AG10803 (cell line): ENCODE measurements at regions not wholly inside any gene's neighbourhood (a gene's known extent, or its start where the extent isn't known, plus 50 kb on each side); places are given as distances from the start of the nearest gene placed in this dataset.

Source experiments
- DNase-seq: peaks from one replicate; pipeline ENCODE4 v3.0.0; 2010; ENCODE audit warnings: low read depth
- H3K4me3 ChIP-seq: 2 replicates; pipeline ENCODE4 v1.5.1; 2011; ENCODE audit warnings: mild to moderate bottlenecking, low read length, control low read depth
- TF ChIP-seq, protein P1 (sequence below): conservative IDR thresholded peaks from 2 replicates; pipeline ENCODE4 v1.5.1; 2011; ENCODE audit warnings: mild to moderate bottlenecking, low read length, control low read depth, inconsistent platforms

DNA sequence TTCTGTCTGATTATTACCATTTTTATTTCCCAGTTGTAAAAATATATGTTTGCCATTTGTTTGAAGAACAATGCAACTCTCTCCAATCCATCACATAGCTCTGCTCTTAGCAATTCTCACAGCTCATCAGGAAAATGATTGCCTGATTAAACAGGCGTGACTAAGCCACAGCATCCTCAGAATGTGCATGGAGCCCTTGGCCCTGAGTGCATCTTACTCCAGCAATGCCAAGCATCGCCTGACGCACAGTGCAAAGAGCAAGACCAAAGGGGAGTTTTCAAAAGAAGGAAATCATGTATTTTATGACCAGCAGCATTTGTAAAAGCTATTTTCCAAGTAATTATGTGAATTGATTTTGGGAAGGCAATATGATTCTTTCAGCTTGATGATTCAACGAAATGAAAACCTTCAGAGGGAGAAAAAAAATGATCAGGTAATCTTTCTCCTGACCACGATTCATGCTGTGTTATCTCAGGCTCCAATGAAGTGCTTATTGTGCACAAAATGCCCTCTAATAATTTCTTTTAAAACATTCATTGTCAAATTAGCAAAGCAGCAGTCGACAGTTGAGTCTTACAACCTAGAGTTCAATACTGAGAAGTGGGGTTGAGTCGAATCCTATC lies 138.0 kb upstream of the FAM9B start:
- no peak overlapping the region for H3K4me3 ChIP-seq
- DNase-seq = peak; percentile 70
- TF ChIP-seq, protein P1, sequence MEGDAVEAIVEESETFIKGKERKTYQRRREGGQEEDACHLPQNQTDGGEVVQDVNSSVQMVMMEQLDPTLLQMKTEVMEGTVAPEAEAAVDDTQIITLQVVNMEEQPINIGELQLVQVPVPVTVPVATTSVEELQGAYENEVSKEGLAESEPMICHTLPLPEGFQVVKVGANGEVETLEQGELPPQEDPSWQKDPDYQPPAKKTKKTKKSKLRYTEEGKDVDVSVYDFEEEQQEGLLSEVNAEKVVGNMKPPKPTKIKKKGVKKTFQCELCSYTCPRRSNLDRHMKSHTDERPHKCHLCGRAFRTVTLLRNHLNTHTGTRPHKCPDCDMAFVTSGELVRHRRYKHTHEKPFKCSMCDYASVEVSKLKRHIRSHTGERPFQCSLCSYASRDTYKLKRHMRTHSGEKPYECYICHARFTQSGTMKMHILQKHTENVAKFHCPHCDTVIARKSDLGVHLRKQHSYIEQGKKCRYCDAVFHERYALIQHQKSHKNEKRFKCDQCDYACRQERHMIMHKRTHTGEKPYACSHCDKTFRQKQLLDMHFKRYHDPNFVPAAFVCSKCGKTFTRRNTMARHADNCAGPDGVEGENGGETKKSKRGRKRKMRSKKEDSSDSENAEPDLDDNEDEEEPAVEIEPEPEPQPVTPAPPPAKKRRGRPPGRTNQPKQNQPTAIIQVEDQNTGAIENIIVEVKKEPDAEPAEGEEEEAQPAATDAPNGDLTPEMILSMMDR = no peak

DNA sequence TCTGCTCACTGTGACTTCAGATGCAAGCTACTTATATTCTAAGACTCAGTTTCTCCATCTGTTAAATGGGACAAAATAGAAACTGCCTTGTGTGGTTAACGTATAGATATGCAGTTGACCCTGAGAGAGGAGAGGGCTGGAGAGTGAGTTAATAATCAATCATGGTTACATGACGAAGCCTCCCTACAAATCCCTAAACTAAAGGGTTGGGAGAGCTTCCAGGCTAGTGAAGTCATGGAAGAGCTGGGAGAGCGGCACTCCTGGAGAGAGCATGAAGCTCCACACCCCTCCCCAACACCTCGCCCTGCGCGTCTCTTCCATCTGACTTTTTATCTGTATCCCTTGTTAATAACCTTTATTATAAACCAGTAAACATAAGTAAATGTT lies 138.5 kb upstream of the FAM9B start:
- TF ChIP-seq, protein P1 = no peak
- no peak for DNase-seq
- no peak overlapping the region for H3K4me3 ChIP-seq

- TF ChIP-seq, protein P1 = no peak
- no peak for DNase-seq
- no peak overlapping the region for H3K4me3 ChIP-seq
Measured at GRCh38 chrX:9180623-9181022, 146.7 kb upstream of the FAM9B start.

DNA sequence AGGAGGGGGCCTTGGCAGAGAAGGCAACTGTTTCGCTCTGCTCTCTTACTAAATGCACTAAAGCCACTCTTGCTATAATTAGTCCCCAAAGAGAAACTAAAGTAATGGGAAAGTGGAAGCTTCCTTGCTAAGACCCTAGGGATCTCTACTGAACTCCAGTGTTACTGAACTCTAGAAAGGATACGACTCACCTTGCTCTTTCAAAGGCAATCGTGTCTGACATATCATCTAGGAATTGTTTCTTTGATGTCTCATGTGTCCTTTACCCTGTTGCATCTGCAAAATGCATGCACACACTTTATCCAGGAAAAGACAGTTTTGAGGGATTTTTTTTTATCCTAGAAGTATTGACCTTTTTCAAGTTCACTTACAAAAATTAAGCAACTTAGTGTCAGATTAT lies 148.1 kb upstream of the FAM9B start:
- TF ChIP-seq, protein P1 = no peak
- DNase-seq = no peak
- H3K4me3 ChIP-seq = no peak overlapping the region

DNA sequence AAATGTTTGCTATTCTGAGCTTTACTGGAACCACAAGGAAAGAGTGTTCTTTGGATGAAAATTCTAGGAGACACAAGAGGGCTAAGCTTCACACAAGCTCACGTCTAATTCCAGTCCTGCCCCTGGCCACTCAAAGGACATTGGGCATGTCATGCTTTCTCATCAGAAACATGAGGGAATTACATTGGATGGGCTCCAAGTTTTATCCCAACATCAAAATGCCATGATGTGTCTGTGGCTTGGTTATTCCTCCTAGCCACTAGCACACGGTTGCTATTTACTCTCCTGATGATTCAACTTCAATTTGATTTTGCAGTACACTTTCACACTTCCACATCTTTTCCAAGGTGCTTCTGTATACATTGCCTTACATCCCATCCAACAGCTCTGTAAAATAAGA lies 149.6 kb upstream of the FAM9B start:
- DNase-seq = no peak
- TF ChIP-seq, protein P1 = no peak
- H3K4me3 ChIP-seq = no peak overlapping the region

GRCh38 chrX:9184211-9184610 lies 150.3 kb upstream of the FAM9B start:
- TF ChIP-seq, protein P1 = no peak
- DNase-seq = peak; percentile 27
- H3K4me3 ChIP-seq = no peak overlapping the region

DNA sequence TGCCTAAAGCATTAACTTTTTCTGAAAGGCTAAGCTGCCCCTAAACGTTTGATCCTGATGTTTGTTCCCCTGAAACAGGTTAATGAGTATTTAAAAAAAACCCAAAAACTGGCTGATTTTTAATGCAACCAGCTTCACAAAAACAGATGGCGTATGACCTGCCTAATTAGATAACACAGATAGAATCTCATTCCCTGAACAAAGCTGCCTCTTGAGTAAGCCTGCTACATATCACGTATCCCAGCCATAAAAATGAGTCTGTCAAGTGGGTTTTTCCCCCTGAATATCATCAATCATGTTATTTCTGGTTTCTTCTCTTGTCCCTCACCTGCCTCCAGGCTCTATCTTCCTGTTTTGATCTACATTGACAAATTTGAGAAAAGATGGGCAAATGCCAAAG lies 154.2 kb upstream of the FAM9B start:
- DNase-seq = no peak
- no peak overlapping the region for H3K4me3 ChIP-seq
- TF ChIP-seq, protein P1 = no peak
